NCI-H446 treated with DMSO at 0.1 percent for 48 hours (cell line): ENCODE measurements at regions not wholly inside any gene's neighbourhood (a gene's known extent, or its start where the extent isn't known, plus 50 kb on each side); places are given as distances from the start of the nearest gene placed in this dataset.

Source experiments
- DNase-seq: peaks from one replicate; lab custom pipeline; 2025; lab: John Stamatoyannopoulos, UW

DNA sequence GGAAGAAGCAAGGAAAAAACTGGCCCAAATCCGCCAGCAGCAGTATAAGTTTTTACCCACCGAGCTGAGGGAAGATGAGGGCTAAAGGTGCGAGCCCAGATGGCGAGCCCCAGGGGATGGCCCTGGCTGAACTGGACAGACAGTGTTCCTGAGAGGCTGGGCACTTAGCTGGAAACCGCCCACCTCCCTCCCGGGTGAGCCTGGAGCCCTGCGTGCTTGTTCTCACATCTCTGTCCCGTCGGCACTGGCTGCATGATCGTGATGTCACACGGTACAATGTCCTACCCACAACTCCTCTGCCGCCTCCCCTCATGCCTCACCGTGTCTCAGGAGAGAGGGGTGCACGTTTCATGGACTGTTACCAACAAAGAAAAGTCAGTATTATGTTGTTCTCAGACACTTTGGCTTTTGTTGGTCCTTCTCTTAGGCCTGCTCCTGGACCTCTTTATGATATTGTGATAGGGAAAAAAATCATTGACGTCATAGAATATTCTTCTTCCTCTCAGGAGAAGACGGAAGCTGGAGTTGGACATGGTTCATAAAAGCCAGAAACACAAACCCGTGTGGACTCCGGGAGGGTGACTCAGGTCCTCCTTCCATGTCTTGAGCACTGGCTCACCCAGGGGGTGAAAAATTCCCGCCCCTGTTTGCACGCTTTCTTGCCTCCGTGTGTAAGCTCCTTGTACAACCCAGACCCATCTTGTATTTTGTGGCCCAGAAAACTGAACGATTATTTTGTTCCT, 201.8 kb upstream of the TPM1 start:
- no peak for DNase-seq

DNA sequence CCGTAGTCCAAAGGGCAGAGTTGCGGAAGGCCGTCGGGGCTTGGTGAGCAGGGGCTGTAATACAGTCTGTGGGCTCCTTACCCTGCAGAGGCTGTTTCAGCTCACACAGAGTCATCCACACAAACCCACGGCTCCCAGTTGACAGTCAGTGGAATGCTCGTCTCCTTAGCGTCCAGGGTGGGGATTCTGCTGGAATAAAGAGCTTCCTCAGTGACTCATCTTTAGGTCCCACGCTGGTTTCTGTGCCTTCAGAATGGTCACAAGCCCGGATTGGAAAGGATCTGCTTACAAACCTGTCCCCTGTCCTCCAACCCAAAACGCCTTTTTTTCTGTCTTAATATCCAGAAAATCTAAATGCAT, 201.3 kb upstream of the TPM1 start:
- no peak for DNase-seq

DNA sequence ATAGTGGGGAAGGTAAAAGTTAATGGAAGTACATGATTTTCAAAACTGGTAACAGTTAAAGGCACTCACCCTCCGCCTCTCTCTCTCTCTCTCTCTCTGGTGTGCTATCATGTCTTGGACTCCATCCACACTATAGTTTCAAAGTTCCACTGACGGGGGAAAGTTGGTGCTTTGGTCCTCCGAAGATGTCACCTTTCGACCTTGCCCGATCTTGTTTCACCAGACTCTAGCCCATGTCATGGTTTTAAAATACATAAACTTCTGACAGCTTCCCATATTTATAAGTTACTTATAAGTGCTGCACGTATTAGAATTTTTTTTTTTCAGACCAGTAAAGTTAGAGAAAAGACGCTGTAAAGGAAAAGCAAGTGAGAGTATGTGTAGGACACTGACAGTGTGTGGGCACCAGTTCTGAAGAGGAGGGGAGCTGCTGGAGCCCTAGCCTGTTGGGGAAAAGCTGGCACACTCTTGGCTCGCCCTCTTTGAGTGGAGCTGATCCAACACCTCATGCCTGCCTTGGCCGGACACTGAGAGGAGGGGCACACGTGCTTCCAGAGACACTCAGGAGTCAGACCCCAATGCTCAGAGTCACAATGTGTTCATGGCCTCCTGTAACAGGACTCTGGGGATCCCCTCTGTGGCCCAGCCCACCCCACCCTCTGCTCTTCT, 200.5 kb upstream of the TPM1 start:
- no peak for DNase-seq

DNA sequence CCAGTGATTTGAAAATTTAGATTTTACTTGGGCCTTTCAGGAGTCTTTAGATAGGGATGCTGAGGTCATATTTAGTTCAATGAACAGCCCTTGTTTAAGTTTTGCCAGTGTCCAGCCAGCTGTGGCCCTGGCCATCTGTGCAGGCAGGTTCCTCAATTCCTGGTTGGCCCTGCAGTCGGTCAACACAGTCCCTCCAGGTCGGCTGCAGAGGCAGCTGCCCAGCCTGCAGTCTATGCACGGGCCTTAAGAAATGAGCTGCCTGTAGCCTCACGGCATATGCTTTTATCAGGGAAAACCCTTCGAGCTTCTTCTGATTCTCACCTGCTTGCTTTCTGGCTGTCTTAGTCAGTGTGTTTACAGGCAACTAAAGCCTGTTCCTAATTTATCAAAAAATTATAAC, 199.2 kb upstream of the TPM1 start:
- DNase-seq: no peak

DNA sequence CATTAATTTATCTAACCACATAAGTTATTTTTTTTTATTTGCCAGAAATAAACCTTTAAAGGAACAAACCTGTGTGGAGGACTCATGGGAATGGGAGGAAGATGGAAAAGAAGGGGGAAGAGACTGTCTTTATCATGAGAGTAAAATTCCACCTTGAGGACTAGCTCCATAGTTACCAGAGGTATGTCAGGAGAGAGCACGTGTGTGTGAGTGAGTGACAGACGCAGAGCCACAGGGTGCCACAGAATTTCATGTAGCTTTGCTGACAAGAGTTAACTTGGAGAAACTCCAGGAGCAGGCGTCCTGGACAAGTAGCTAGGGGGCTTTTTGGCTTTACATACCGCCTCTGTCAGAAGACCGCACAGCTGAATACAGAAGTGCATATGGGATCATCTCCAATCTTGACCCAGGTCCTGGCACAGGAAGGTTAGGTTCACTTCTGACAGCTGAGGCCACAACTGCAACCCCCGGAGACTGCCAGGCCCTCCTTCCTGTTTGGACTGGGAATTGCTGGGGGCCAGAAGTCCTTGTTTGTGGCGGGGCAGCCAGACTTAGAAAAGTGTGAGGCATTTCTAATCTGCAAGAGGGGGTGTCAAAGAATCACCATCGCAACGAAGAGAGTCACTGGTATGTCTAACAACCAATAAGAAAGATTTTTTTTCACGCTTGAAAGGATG, 197.8 kb upstream of the TPM1 start:
- DNase-seq: no peak

DNA sequence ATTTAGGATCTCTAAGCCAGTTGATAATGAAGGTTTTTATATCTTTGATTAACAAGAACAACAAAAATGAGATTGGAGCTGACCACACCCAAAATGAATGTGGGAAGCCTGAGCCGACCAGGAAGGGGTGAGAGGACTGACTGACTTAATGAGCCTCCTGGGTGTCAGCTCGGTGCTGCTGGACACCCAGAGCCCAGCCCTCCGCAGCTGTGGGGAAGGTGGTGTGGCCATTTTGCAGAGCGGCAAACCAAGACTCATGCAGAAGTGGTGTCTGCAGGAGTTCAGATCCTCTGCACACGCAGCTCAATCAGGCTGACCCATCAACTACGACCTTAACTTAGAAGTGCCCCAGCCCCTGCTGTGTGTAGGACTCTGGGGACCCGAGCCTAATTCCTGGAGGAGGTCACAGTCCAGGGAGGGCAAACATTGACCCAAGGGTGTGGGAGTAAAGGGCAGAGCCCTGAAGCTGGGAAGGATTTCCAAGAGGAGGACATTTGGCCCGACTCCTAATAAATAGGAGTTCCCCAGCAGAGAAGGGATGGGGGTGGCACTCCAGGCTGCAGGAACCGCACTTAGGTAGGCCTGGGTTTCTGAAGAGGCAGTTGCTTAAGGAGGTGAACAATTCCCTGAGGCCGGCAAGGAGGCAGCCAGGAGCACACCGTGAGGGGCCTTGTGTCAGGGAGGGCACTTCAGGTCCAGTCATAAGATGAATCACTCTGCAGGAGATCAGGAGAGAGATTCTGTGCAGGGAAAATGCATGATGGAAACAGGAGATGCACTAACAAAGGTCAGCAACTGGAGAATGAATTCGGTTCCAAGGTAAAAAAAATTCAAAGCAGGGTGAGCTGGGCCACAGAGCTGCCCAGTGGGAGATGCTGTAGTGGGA, 197.1 kb upstream of the TPM1 start:
- no peak for DNase-seq

DNA sequence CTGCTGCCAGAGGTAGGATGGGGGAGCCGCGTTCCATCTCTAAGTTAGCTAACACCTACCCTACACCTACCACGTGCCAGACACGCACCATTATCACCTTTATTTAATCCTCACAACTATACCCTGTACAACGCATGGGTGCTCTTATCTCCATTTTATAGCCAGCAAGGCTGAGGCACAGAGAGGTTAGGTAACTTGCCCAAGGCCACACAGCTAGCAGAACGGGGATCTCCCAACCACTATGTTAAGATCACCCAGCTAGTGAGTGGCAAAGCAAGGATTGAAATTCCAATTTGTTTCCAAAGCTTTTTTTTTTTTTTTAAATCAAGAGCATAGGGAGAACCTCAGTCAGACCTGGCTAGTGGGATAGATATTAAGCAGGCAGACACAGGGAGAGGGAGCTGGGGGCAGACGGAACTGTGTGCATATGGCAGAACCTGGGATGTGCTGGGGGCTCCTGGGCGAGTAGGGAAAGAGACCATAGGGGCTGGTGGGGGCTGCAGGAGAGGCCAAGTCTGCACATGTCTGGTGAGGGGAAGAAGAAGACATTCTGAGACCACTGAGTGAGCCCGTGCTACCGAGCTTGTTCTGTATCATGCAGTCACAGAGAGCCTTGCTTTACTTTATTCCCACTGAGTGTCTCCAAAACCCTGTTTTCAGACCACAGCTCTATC, 196.3 kb upstream of the TPM1 start:
- DNase-seq: no peak

DNA sequence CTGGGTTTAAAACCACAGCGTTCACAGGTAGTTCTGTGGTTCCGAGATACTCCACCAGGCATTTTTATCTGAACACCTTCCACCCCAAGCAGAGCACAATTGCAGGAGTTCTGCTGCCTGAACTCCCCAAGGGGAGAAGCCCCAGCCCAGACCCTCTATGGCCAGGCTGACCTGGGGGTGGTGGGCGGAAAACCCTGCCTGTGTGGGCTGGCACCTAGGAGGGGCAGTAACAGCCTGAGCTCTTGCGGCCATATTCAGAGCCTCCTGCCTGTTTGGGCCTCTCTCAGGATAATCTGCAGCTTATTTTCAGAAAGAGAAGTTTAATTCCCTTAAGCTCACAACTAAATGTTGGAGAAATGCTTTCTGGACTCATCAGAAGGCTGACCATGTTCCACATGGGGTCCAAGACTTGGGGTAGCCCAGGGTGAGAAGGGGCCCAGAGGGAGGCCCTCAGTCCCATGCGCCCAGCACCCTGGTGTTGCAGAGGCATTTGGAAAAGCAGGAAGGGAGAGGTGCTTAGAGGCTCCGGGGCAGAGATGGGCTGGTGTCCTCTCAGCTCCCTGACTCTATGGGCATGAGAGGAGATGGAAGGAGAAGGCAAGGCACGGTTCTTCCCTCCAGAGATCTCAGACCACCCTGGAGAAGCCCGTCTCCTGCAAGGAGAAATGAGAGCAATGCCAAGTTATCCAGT, 195.6 kb upstream of the TPM1 start:
- DNase-seq: no peak

DNA sequence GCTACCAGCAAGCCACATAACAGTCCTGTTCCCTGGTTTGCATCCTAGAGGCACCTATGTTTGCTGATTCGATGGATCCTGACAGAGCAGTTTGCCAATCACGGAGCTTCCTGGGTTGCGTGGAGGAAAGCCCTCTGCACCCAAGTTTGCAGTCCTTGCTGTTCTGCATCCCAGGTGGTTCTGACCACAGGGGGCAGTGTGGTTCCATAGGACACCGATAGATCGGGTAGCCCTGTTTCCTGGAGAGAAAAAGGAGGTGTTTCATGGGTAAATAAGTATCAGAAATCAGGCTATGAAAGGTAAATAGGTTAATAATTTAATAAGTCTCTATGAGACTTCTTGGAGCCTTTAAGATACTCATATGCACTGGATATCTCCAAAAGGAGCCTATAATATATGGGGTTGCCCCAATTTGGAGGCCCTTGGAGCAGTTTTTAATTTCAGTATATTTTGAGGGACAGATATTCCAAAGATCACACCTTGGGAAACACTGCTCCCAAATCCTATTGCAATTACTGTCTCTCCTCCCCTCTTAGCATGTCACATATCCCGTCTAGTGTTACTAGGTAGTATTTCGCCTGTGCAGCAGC, 194.6 kb upstream of the TPM1 start:
- no peak for DNase-seq

DNA sequence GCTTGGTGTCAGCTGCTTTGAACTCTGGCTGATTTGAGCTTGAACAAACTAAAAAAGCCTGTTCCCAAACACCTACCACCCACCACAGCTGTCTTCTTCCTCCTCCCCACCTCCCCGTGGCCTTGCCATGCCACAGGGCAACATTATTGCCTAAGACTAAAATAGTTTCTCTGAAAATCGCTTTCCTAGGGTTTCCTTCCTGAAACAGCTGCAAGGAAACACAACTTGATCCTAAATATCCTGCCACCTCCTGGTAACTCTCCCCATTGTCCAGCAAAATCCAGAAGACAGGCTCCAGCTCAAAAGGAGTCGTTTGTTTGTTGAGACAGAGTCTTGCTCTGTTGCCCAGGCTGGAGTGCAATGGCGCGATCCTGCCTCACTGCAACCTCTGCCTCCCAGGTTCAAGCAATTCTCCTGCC, 193.9 kb upstream of the TPM1 start:
- DNase-seq: no peak

DNA sequence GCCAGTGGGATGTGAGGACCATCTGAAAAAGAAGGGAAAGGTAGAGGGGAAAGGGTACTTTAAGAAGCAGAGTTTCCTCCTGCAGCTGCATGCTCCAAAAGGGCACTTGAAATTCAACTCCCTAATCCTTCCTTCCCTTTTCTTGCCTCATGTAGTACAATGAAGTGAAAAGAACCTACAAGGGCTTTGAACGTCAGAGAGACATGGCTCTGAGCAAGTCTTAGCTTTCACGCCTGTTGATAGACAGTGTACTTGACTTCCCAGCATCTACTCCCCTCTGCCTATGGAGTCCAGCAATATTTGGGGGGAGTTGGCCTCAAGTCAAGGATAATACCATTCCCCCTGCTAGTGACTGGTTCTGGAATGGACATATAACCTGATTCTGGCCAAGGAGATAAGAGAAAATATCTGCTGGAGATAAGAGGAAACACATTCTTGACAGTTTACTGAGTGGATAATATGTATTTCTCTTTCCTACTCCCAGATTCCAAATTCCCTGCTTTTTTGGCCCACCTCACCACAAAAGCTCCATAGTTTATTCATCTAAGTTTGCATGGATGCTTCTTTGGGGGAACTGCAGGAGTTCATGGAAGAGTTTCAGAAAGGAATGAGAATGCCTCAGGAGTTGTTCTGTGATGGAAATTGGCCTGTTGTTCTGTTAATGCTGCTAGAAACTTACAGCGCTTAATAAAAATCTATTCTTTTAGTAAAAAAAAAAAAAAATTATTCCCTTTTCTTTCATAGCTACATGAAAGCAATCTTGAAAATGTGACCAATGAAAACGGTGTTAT, 193.0 kb upstream of the TPM1 start:
- DNase-seq: no peak

DNA sequence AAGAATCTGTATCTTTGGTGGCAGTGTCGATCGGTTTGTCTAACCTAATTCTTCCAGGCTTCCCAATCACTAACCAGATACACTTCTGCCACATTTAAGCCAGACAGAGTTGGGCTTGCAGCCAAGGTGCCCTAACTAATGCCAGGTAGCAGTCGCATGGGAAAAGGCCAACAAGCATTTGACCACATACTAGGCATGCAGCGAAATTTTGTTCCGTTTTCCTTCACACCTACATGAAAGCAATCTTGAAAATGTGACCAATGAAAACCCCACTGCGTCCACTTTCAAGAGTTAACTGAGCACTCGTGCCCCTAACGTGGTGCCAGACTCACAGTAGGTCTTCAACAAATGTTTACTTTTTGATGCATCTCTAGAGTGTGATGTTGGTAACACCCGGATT, 192.2 kb upstream of the TPM1 start:
- DNase-seq: no peak

DNA sequence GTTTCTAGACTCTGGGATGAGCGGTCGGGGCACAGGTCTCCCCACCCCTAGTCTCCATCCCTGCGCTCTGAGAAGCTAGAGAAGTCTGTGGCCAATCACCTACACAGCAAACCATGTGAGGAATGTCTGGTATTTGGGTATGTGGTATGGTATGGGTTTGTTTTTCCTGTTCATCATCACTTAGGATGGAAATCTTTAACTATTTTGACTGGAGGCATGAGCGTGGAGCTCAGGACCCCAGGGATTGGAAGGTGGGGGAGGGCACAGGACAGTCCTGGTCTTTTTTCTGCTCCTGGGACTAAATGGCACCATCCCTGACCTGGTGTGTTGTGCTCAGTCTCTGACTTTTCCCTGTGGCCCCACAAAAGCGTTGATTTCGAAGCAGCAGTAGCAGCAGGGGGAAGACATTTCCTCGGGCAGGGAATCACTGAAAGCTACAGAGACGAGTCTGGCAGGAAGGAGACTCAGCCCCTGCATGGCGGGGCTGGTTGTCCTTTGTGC, 191.7 kb upstream of the TPM1 start:
- no peak for DNase-seq

DNA sequence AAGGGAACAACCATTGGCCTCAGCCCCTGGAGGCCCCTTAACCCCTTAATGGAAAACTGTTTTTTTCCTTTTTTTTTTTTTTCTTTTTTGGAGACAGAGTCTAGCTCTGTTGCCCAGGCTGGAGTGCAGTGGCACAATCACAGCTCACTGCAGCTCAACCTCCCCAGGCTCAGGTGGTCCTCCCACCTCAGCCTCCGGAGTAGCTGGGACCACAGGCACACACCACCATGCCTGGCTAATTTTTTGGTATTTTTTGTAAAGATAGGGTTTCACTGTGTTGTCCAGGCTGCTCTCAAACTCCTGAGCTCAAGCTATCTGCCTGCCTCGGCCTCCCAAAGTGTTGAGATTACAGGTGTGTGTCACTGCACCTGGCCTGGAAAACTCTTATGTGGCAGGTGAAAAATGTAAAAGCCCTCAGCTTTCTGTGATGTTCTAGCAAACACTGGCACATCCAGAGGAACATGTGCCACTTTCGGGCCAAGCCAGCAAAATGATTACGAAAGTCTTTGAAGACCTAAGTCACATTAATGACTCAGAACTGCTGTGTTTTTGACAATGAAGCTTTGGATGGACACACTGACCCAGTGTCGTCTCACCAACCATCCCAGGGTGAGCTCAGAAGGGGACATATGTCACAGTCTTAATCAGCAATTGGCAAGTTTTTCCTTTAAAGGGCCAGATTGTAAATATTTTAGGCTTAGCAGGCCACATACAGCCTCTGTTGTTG, 189.3 kb upstream of the TPM1 start:
- no peak for DNase-seq

DNA sequence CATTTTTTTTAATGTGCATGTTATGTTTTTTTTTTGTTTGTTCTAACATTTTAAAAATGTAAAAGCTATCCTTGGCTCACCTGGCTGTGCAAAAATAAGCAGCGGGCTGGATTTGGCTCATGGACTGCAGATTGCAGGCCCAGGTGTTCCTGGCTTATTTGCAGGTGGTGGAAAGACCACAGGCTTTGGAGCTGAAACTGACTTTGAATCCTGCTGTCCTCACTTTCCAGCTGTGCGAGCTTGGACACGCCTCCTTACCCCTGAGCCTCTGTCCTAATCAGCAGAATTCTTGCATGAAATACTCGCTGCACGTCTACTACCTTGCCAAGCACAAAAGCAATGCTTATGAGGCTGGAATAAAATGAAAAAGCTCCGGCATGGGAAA, 188.7 kb upstream of the TPM1 start:
- no peak for DNase-seq

DNA sequence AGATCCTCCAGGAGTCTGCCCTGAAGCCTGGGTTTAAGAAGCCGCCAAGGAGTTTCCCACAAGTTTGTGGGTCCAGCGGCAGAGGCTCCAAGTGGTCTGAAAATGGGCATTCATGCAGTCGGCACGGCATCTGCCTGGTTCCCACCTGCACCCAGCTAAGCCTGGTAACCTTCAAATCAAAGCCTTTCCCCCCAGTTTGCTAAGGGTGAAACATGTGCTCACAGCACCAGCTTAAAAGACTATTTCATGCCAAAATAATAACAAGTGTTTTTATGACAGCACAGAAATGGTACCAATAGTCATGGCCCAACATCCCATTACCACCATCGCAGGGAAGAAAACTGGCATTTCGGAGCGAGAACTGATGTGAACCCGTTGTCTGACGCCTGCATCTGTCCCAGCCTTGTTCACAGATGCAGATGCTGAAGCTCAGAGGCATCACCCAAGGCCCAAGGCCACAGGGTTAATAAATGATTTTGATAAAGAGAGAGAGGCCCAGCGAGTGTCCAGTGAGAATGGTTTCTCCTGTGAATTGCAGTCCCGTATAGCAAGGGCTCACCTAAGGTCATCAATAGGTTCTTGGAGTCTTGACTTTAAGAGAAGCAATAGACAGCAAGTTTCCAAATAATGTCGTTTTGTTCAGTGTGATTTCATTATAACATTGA, 188.0 kb upstream of the TPM1 start:
- no peak for DNase-seq

DNA sequence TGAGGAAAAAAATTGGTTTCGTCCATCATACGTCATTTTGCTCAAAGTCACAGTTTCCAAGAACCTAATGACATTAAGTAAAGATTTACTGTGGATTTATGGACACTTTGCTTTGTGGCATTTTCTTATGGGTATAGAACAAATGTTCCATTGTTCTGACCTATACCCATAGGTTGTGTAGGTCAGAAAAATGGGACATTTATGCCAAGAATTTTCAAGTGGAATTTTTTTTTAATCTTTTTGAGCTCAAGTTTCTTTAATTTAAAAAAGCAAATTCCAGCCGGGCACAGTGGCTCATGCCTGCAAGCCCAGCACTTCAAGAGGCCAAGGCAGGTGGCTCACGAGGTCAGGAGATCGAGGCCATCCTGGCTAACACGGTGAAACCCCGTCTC, 187.5 kb upstream of the TPM1 start:
- no peak for DNase-seq

DNA sequence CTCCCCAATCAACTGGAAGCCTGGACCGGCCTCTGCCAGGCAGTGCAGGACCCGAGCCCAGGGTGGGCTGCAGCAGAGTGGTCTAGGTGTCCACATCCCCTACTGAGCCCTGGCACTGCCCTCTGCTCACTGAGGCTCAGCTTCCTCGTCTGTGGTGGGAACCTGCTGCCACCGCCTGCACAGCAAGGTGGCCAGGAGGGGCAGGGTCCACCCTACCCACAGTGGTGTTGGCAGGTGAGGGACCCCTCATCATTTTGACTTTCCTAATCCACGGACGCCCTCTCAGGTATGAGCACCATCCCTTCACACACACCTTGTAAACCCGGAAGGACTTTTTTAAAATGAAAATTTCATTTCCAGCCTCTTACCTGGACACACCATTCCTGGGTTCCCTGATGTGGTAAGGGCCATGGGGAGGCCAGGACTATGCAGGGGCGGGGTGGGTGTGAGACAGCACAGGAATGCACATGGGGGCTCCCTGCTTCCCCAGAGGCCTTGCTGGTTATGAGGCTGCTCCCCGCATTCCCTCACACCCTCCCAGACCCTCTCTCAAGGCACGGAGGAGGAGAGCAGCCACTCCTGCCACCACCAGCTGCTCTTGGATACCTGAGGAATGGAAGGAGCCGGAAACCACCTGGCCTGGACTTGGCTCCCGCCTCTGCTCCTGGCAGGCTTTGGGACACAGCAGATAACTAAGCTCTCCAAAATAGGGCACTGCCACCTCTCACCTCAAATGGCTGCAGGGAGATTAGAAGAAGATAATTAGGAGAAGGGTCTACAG, 185.9 kb upstream of the TPM1 start:
- DNase-seq: no peak
